Uterus (tissue), 2 donors: ENCODE measurements at regions not wholly inside any gene's neighbourhood (a gene's known extent, or its start where the extent isn't known, plus 50 kb on each side); places are given as distances from the start of the nearest gene placed in this dataset.

Source experiments
- POLR2A ChIP-seq, 2 donors: fragments of 450-650 bp; IDR thresholded peaks; one replicate each; pipeline ENCODE4 v1.6.1; 2016; ENCODE audit warnings: antibody characterized with exemption in 2 of 2, mild to moderate bottlenecking in 1 of 2, moderate library complexity in 1 of 2
- TF ChIP-seq, protein P1 (sequence below), 4 experiments: fragments of 200-600 bp in 2 of 4; fragments of 450-650 bp in 2 of 4; sonication (generic) in 2 of 4; IDR thresholded peaks; one replicate each; pipeline ENCODE4 v1.5.1; 2016 to 2019; ENCODE audit warnings: antibody characterized with exemption in 4 of 4, mild to moderate bottlenecking in 2 of 4, moderate library complexity in 1 of 4

DNA sequence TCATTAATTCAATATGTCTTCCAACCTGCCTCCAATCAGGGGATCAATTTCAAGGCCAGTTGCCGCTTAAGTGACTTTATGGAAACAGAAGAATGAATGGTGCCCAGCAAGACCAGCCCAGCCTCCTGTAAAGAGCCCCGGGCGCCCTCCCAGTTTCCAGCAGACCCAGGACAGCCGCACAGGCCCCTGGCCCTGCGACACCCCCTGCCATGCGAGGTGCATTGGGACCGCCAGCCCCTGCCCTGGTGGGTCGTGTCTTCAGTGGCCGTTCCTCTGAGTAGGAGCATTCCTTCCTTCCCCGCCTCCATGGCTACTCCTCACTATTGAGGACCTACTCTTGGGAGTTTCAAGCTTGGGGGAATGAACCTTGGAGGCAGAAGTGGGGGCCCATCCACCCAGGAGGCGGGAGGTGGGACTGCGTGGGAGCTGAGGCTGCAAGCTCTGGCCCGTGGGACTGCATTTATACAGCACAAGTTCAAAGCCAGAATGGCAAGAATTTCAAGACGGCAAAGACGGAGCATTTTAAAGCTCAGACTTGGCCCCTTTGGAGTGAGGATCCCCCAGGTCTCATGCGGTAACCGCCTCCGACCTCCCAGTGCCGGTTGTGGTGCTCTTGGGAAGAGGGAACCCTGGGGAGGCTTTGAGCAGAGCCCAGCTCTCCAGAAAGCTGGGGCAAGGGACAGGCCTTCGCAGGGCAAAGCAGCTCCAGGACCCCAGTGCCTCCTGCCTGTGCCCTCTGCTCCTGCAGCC, 73.1 kb upstream of the ACTRT2 start:
- no peak for TF ChIP-seq POLR2A (IDR thresholded peaks at IDR 0.05)
- TF ChIP-seq, protein P1, sequence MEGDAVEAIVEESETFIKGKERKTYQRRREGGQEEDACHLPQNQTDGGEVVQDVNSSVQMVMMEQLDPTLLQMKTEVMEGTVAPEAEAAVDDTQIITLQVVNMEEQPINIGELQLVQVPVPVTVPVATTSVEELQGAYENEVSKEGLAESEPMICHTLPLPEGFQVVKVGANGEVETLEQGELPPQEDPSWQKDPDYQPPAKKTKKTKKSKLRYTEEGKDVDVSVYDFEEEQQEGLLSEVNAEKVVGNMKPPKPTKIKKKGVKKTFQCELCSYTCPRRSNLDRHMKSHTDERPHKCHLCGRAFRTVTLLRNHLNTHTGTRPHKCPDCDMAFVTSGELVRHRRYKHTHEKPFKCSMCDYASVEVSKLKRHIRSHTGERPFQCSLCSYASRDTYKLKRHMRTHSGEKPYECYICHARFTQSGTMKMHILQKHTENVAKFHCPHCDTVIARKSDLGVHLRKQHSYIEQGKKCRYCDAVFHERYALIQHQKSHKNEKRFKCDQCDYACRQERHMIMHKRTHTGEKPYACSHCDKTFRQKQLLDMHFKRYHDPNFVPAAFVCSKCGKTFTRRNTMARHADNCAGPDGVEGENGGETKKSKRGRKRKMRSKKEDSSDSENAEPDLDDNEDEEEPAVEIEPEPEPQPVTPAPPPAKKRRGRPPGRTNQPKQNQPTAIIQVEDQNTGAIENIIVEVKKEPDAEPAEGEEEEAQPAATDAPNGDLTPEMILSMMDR (IDR thresholded peaks at IDR 0.05) = no peak
